Effector memory CD8-positive, alpha-beta T cell (primary cell): ENCODE measurements at regions not wholly inside any gene's neighbourhood (a gene's known extent, or its start where the extent isn't known, plus 50 kb on each side); places are given as distances from the start of the nearest gene placed in this dataset.

ENCODE experiments used
- ATAC-seq: fragments of 150-1000 bp; cut with Tn5 transposase; replicated peaks from 2 replicates; pipeline ENCODE4 v1.10.0; 2021; ENCODE audit warnings: mild to moderate bottlenecking, moderate library complexity
- DNase-seq, 3 experiments: peaks; one replicate each; pipeline ENCODE4 v3.0.0; 2021
- H3K27ac Mint-ChIP-seq, 2 donors: one replicate each; pipeline ENCODE4 v1.8.0; 2022; ENCODE audit warnings: mild to moderate bottlenecking in 2 of 2, mixed read lengths in 2 of 2, moderate library complexity in 2 of 2
- H3K27me3 Mint-ChIP-seq, 2 donors: one replicate each; pipeline ENCODE4 v1.8.0; 2022; ENCODE audit warnings: mixed read lengths in 2 of 2
- H3K36me3 Mint-ChIP-seq: one replicate; pipeline ENCODE4 v1.8.0; 2022; ENCODE audit warnings: mild to moderate bottlenecking, moderate library complexity, mixed read lengths; ENCODE audit not compliant: insufficient read depth
- H3K4me1 Mint-ChIP-seq, 2 donors: one replicate each; pipeline ENCODE4 v1.8.0; 2022; ENCODE audit warnings: low read depth in 2 of 2, mixed read lengths in 2 of 2
- H3K4me3 Mint-ChIP-seq, 2 donors: one replicate each; pipeline ENCODE4 v1.8.0; 2022; ENCODE audit warnings: mild to moderate bottlenecking in 2 of 2, mixed read lengths in 2 of 2, moderate library complexity in 2 of 2
- H3K9me3 Mint-ChIP-seq, 2 donors: one replicate each; pipeline ENCODE4 v1.8.0; 2022; ENCODE audit warnings: mixed read lengths in 2 of 2

GRCh38 chr10:70960316-70960715 lies 72.0 kb upstream of the PCBD1 start:
- DNase-seq (no peak), ATAC-seq (no peak)
- H3K4me3 Mint-ChIP-seq: no peak overlapping the region
- H3K9me3 Mint-ChIP-seq: no peaks in the 10 kb centered on the region
- no peaks in the 10 kb centered on the region for H3K36me3 Mint-ChIP-seq
- no peaks in the 10 kb centered on the region for H3K4me1 Mint-ChIP-seq
- no peak overlapping the region for H3K27ac Mint-ChIP-seq
- H3K27me3 Mint-ChIP-seq: peaks cover 12% of the 10 kb centered on the region in 2 donors

- no peaks in the 10 kb centered on the region for H3K36me3 Mint-ChIP-seq
- ATAC-seq (no peak), DNase-seq (no peak)
- H3K27ac Mint-ChIP-seq: no peak overlapping the region
- no peak overlapping the region for H3K4me3 Mint-ChIP-seq
- H3K27me3 Mint-ChIP-seq: peaks cover 17% of the 10 kb centered on the region in 2 donors
- H3K9me3 Mint-ChIP-seq: no peaks in the 10 kb centered on the region
- no peaks in the 10 kb centered on the region for H3K4me1 Mint-ChIP-seq
Measured at GRCh38 chr10:70960783-70961570, 72.6 kb upstream of the PCBD1 start.

GRCh38 chr10:70962686-70963085 lies 74.3 kb upstream of the PCBD1 start:
- no peak overlapping the region for H3K27ac Mint-ChIP-seq
- no peak overlapping the region for H3K4me3 Mint-ChIP-seq
- H3K4me1 Mint-ChIP-seq: no peaks in the 10 kb centered on the region
- ATAC-seq (no peak), DNase-seq (no peak)
- no peaks in the 10 kb centered on the region for H3K9me3 Mint-ChIP-seq
- H3K36me3 Mint-ChIP-seq: no peaks in the 10 kb centered on the region
- H3K27me3 Mint-ChIP-seq: peaks cover 20 to 30% of the 10 kb centered on the region in 2 donors

- H3K9me3 Mint-ChIP-seq: no peaks in the 10 kb centered on the region
- H3K4me3 Mint-ChIP-seq: no peak overlapping the region
- DNase-seq (no peak), ATAC-seq (no peak)
- H3K4me1 Mint-ChIP-seq: no peaks in the 10 kb centered on the region
- H3K27me3 Mint-ChIP-seq: peaks cover 20 to 34% of the 10 kb centered on the region in 2 donors
- no peak overlapping the region for H3K27ac Mint-ChIP-seq
- no peaks in the 10 kb centered on the region for H3K36me3 Mint-ChIP-seq
Measured at GRCh38 chr10:70963271-70963670, 74.9 kb upstream of the PCBD1 start.

GRCh38 chr10:70964245-70964644 lies 75.9 kb upstream of the PCBD1 start:
- Mint-ChIP-seq H3K27ac (no peak overlapping the region), H3K4me1 (no peaks in the 10 kb centered on the region), H3K4me3 (no peak overlapping the region), H3K36me3 (no peaks in the 10 kb centered on the region), H3K9me3 (no peaks in the 10 kb centered on the region), H3K27me3 (peaks cover 20 to 44% of the 10 kb centered on the region in 2 donors)
- ATAC-seq: no peak
- DNase-seq: no peak

GRCh38 chr10:70964881-70965280 lies 76.5 kb upstream of the PCBD1 start:
- Mint-ChIP-seq H3K36me3 (no peaks in the 10 kb centered on the region), H3K27me3 (peaks cover 20 to 50% of the 10 kb centered on the region in 2 donors), H3K9me3 (no peaks in the 10 kb centered on the region), H3K4me1 (no peaks in the 10 kb centered on the region), H3K4me3 (no peak overlapping the region), H3K27ac (no peak overlapping the region)
- no peak for DNase-seq
- ATAC-seq: no peak

- H3K27me3 Mint-ChIP-seq: peaks cover 27 to 57% of the 10 kb centered on the region in 2 donors
- H3K4me3 Mint-ChIP-seq: no peak overlapping the region
- no peaks in the 10 kb centered on the region for H3K4me1 Mint-ChIP-seq
- no peaks in the 10 kb centered on the region for H3K36me3 Mint-ChIP-seq
- ATAC-seq (no peak), DNase-seq (no peak)
- no peaks in the 10 kb centered on the region for H3K9me3 Mint-ChIP-seq
- no peak overlapping the region for H3K27ac Mint-ChIP-seq
Measured at GRCh38 chr10:70965566-70965965, 77.2 kb upstream of the PCBD1 start.

- H3K27me3 Mint-ChIP-seq: peaks cover 32 to 63% of the 10 kb centered on the region in 2 donors
- H3K9me3 Mint-ChIP-seq: no peaks in the 10 kb centered on the region
- no peak overlapping the region for H3K27ac Mint-ChIP-seq
- ATAC-seq (no peak), DNase-seq (no peak)
- H3K4me3 Mint-ChIP-seq: no peak overlapping the region
- no peaks in the 10 kb centered on the region for H3K4me1 Mint-ChIP-seq
- no peaks in the 10 kb centered on the region for H3K36me3 Mint-ChIP-seq
Measured at GRCh38 chr10:70966646-70967553, 78.5 kb upstream of the PCBD1 start.

GRCh38 chr10:70967591-70968587 lies 79.5 kb upstream of the PCBD1 start:
- Mint-ChIP-seq H3K4me3 (no peak overlapping the region), H3K4me1 (no peaks in the 10 kb centered on the region), H3K9me3 (no peaks in the 10 kb centered on the region), H3K27me3 (peaks cover 32 to 59% of the 10 kb centered on the region in 2 donors), H3K27ac (no peak overlapping the region), H3K36me3 (no peaks in the 10 kb centered on the region)
- no peak for DNase-seq
- no peak for ATAC-seq

- Mint-ChIP-seq H3K27ac (no peak overlapping the region), H3K9me3 (no peaks in the 10 kb centered on the region), H3K27me3 (peaks cover 25 to 64% of the 10 kb centered on the region in 2 donors), H3K4me1 (no peaks in the 10 kb centered on the region), H3K4me3 (no peak overlapping the region), H3K36me3 (no peaks in the 10 kb centered on the region)
- ATAC-seq (no peak), DNase-seq (no peak)
Measured at GRCh38 chr10:70969188-70969587, 80.8 kb upstream of the PCBD1 start.

GRCh38 chr10:70970830-70971229 lies 82.5 kb upstream of the PCBD1 start:
- peaks cover 21 to 77% of the 10 kb centered on the region in 2 donors for H3K27me3 Mint-ChIP-seq
- no peaks in the 10 kb centered on the region for H3K9me3 Mint-ChIP-seq
- no peak overlapping the region for H3K27ac Mint-ChIP-seq
- H3K36me3 Mint-ChIP-seq: no peaks in the 10 kb centered on the region
- H3K4me3 Mint-ChIP-seq: no peak overlapping the region
- ATAC-seq: no peak
- DNase-seq: no peak
- no peaks in the 10 kb centered on the region for H3K4me1 Mint-ChIP-seq

GRCh38 chr10:70973275-70973674 lies 84.9 kb upstream of the PCBD1 start:
- Mint-ChIP-seq H3K4me3 (no peak overlapping the region), H3K36me3 (no peaks in the 10 kb centered on the region), H3K4me1 (no peaks in the 10 kb centered on the region), H3K9me3 (no peaks in the 10 kb centered on the region), H3K27ac (no peak overlapping the region), H3K27me3 (peaks cover 18 to 71% of the 10 kb centered on the region in 2 donors)
- DNase-seq (no peak), ATAC-seq (no peak)

- no peak for ATAC-seq
- Mint-ChIP-seq H3K4me1 (no peaks in the 10 kb centered on the region), H3K4me3 (no peak overlapping the region), H3K27ac (no peak overlapping the region), H3K36me3 (no peaks in the 10 kb centered on the region), H3K27me3 (peaks cover 25 to 67% of the 10 kb centered on the region in 2 donors), H3K9me3 (no peaks in the 10 kb centered on the region)
- DNase-seq: no peak
Measured at GRCh38 chr10:70974351-70974901, 86.1 kb upstream of the PCBD1 start.
